Uterus (tissue), 2 donors: ENCODE measurements at regions not wholly inside any gene's neighbourhood (a gene's known extent, or its start where the extent isn't known, plus 50 kb on each side); places are given as distances from the start of the nearest gene placed in this dataset.

ENCODE experiments used
- CTCF ChIP-seq, 4 experiments: fragments of 200-600 bp in 2 of 4; fragments of 450-650 bp in 2 of 4; sonication (generic) in 2 of 4; IDR thresholded peaks; one replicate each; pipeline ENCODE4 v1.5.1; 2016 to 2019; ENCODE audit warnings: antibody characterized with exemption in 4 of 4, mild to moderate bottlenecking in 2 of 4, moderate library complexity in 1 of 4
- POLR2A ChIP-seq, 2 donors: fragments of 450-650 bp; IDR thresholded peaks; one replicate each; pipeline ENCODE4 v1.6.1; 2016; ENCODE audit warnings: antibody characterized with exemption in 2 of 2, mild to moderate bottlenecking in 1 of 2, moderate library complexity in 1 of 2

DNA sequence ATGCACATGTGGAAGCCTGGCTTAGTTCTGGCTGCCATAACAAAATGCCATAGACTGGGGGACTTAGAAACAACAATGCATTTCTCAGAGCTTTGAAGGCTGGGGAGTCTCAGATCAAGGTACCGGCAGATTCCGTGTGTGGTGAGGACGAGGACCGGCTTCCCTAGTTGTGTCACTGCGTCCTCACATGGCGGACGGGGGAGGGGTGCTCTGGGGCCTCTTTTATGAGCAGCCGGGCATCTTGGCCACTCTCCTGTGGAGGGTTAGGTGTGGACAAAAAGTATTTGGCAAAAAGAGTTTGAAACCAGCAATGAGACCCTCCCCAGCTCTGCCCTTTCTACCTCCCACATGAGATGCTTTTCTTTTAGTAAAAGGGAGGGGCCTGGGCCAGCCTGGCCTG lies 118.5 kb upstream of the LPCAT1 start:
- TF ChIP-seq CTCF (IDR thresholded peaks at IDR 0.05) (no peak), POLR2A (IDR thresholded peaks at IDR 0.05) (no peak)
